PC-3 (cell line): ENCODE measurements at regions not wholly inside any gene's neighbourhood (a gene's known extent, or its start where the extent isn't known, plus 50 kb on each side); places are given as distances from the start of the nearest gene placed in this dataset.
"Not testable (repeated sequence)": the region's sequence is repeated elsewhere in the genome, so short reads cannot be mapped to it uniquely, and the experiment has no call there.

Experiments used
- ATAC-seq: fragments of 200-7000 bp; cut with Tn5 transposase; 2 replicates; pipeline ENCODE4 v1.9.1; 2020; ENCODE audit warnings: mild to moderate bottlenecking, moderate library complexity
- BruUV-seq: library from RNA; stranded (reverse); fragments of 400-500 nt; replicated peaks from 2 replicates; lab custom pipeline; 2021; lab: Mats Ljungman, UMichigan
- CTCF ChIA-PET: fragments of 300-600 bp; sonication (Branson Sonifier 250); formaldehyde crosslinking; loops from one replicate; lab custom pipeline; 2022; ENCODE audit warnings: antibody characterized with exemption; lab: Charles Lee
- POLR2A ChIA-PET: fragments of 300-600 bp; sonication (Branson Sonifier 250); formaldehyde crosslinking; loops from one replicate; lab custom pipeline; 2022; ENCODE audit warnings: antibody characterized with exemption; ENCODE audit not compliant: unreplicated experiment; lab: Charles Lee
- DNase-seq: peaks from one replicate; pipeline ENCODE4 v3.0.0-alpha.2; 2015
- H2AFZ ChIP-seq: fragments of 300-600 bp; sonication (generic); 2 replicates; pipeline ENCODE4 v1.6.0; 2016; ENCODE audit warnings: antibody characterized with exemption, low read length
- H3F3A ChIP-seq: fragments of 300-600 bp; sonication (generic); one replicate; pipeline ENCODE4 v1.6.0; 2017; ENCODE audit warnings: antibody characterized with exemption, low read length, control low read depth, mild to moderate bottlenecking; ENCODE audit not compliant: unreplicated experiment
- H3K27ac ChIP-seq: fragments of 300-600 bp; sonication (generic); 2 replicates; pipeline ENCODE4 v1.5.1; 2016; ENCODE audit warnings: mild to moderate bottlenecking, low read length
- H3K27me3 ChIP-seq: fragments of 300-600 bp; sonication (generic); 2 replicates; pipeline ENCODE4 v1.6.1; 2016; ENCODE audit warnings: low read length, mixed read lengths
- H3K36me3 ChIP-seq: fragments of 300-600 bp; sonication (generic); 2 replicates; pipeline ENCODE4 v1.6.1; 2016; ENCODE audit warnings: low read depth, mixed run types, low read length, mixed read lengths
- H3K4me1 ChIP-seq: fragments of 300-600 bp; sonication (generic); 2 replicates; pipeline ENCODE4 v1.5.1; 2016; ENCODE audit warnings: low read length; ENCODE audit not compliant: insufficient read depth
- H3K4me2 ChIP-seq: fragments of 300-600 bp; sonication (generic); 2 replicates; pipeline ENCODE4 v1.6.0; 2016; ENCODE audit warnings: low read length
- H3K4me3 ChIP-seq: fragments of 300-600 bp; sonication (generic); 2 replicates; pipeline ENCODE4 v1.5.1; 2016; ENCODE audit warnings: mild to moderate bottlenecking, low read length, mixed read lengths
- H3K79me2 ChIP-seq: fragments of 300-600 bp; sonication (generic); 2 replicates; pipeline ENCODE4 v1.6.1; 2017; ENCODE audit warnings: low read length, mixed read lengths
- H3K9ac ChIP-seq: fragments of 300-600 bp; sonication (generic); 2 replicates; pipeline ENCODE4 v1.6.0; 2016; ENCODE audit warnings: mild to moderate bottlenecking, low read length
- H3K9me2 ChIP-seq: fragments of 300-600 bp; sonication (generic); replicated peaks from 2 replicates; pipeline ENCODE4 v1.6.1; 2016; ENCODE audit warnings: mixed run types, low read length, mixed read lengths
- H3K9me3 ChIP-seq: fragments of 300-600 bp; sonication (generic); 2 replicates; pipeline ENCODE4 v1.6.1; 2016; ENCODE audit warnings: low read length, mixed read lengths
- H4K20me1 ChIP-seq: fragments of 300-600 bp; sonication (generic); 2 replicates; pipeline ENCODE4 v1.6.1; 2016; ENCODE audit warnings: low read length, mixed read lengths
- EZH2 ChIP-seq: fragments of 300-600 bp; sonication (generic); IDR thresholded peaks from one replicate; pipeline ENCODE4 v1.6.1; 2017; ENCODE audit warnings: antibody characterized with exemption, mild to moderate bottlenecking, low read length; ENCODE audit not compliant: unreplicated experiment
- EZH2phosphoT487 ChIP-seq: fragments of 300-600 bp; sonication (generic); IDR thresholded peaks from 2 replicates; pipeline ENCODE4 v1.6.1; 2018; ENCODE audit warnings: mild to moderate bottlenecking, antibody characterized with exemption, low read length, borderline replicate concordance
- intact Hi-C: fragments of 100-400 bp; cut with micrococcal nuclease; formaldehyde crosslinking; loops from 2 replicates; pipeline ENCODE4 v1.9.0; 2023
- TF ChIP-seq, protein P1 (sequence below): fragments of 300-600 bp; sonication (generic); conservative IDR thresholded peaks from 2 replicates; pipeline ENCODE4 v1.5.1; 2017; ENCODE audit warnings: antibody characterized with exemption, low read depth, mild to moderate bottlenecking, low read length

GRCh38 chr6:141463237-141463977 lies 669.3 kb upstream of the GJE1 start:
- H3K36me3 ChIP-seq, result no peaks in the 10 kb centered on the region
- H3K9ac ChIP-seq, result no peak overlapping the region
- H3K4me3 ChIP-seq, result no peak overlapping the region
- no peaks in the 10 kb centered on the region for H3K79me2 ChIP-seq
- H3K27ac ChIP-seq, result no peak overlapping the region
- ChIA-PET CTCF (no interaction called here), POLR2A (interaction anchor here (0.6 kb wide), 1 partner anchor 919 kb away, joined by 3 read pairs; no protein-coding TSS in a partner anchor)
- H2AFZ ChIP-seq, result no peak overlapping the region
- H3K9me2 ChIP-seq, result no peaks in the 10 kb centered on the region
- no peaks in the 10 kb centered on the region for H3F3A ChIP-seq
- BruUV-seq, result no TSS peak
- no peak overlapping the region for H3K4me2 ChIP-seq
- H3K4me1 ChIP-seq, result peaks cover 52% of the 10 kb centered on the region
- TF ChIP-seq EZH2 (no peak), EZH2phosphoT487 (no peak)
- TF ChIP-seq, protein P1, sequence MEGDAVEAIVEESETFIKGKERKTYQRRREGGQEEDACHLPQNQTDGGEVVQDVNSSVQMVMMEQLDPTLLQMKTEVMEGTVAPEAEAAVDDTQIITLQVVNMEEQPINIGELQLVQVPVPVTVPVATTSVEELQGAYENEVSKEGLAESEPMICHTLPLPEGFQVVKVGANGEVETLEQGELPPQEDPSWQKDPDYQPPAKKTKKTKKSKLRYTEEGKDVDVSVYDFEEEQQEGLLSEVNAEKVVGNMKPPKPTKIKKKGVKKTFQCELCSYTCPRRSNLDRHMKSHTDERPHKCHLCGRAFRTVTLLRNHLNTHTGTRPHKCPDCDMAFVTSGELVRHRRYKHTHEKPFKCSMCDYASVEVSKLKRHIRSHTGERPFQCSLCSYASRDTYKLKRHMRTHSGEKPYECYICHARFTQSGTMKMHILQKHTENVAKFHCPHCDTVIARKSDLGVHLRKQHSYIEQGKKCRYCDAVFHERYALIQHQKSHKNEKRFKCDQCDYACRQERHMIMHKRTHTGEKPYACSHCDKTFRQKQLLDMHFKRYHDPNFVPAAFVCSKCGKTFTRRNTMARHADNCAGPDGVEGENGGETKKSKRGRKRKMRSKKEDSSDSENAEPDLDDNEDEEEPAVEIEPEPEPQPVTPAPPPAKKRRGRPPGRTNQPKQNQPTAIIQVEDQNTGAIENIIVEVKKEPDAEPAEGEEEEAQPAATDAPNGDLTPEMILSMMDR, result no peak
- DNase-seq, result peak; percentile 10
- ATAC-seq, result no peak
- intact Hi-C loops, result no loop called here
- H3K27me3 ChIP-seq, result no peaks in the 10 kb centered on the region
- no peaks in the 10 kb centered on the region for H4K20me1 ChIP-seq
- no peaks in the 10 kb centered on the region for H3K9me3 ChIP-seq

- H3K27me3 ChIP-seq, result no peaks in the 10 kb centered on the region
- no peaks in the 10 kb centered on the region for H3K79me2 ChIP-seq
- ChIA-PET POLR2A (no interaction called here), CTCF (interaction anchor here (0.6 kb wide), 1 partner anchor 540 kb away, joined by 3 read pairs; no protein-coding TSS in a partner anchor)
- no peak overlapping the region for H3K4me3 ChIP-seq
- intact Hi-C loops, result loop anchor here (2.0 kb wide), 1 partner anchor 92 kb away; no protein-coding TSS in a partner anchor
- H3F3A ChIP-seq, result no peaks in the 10 kb centered on the region
- 0 out of 2 replicates have a peak overlapping the region, but pooled peaks have one; percentile 57 for H2AFZ ChIP-seq
- no peaks in the 10 kb centered on the region for H4K20me1 ChIP-seq
- peak; percentile 61 for DNase-seq
- H3K9ac ChIP-seq, result peak overlapping the region; percentile 33; the same call in 1 of the 2 replicates
- H3K9me3 ChIP-seq, result no peaks in the 10 kb centered on the region
- no TSS peak for BruUV-seq
- H3K4me1 ChIP-seq, result peaks cover 40% of the 10 kb centered on the region
- no peaks in the 10 kb centered on the region for H3K9me2 ChIP-seq
- H3K4me2 ChIP-seq, result peak overlapping the region; percentile 30
- no peak for TF ChIP-seq EZH2
- TF ChIP-seq EZH2phosphoT487, result no peak
- TF ChIP-seq, protein P1, result no peak
- peak overlapping the region; percentile 61 for H3K27ac ChIP-seq
- peak; percentile 88 for ATAC-seq
- H3K36me3 ChIP-seq, result no peaks in the 10 kb centered on the region
These were observed 671.8 kb upstream of the GJE1 start for GRCh38 chr6:141460743-141461484.

- H3F3A ChIP-seq, H3K9me2 ChIP-seq, H3K4me3 ChIP-seq, DNase-seq, POLR2A ChIA-PET, H3K36me3 ChIP-seq, H3K79me2 ChIP-seq, CTCF ChIA-PET, H3K9me3 ChIP-seq, H3K27me3 ChIP-seq, H4K20me1 ChIP-seq: not testable (repeated sequence)
- ATAC-seq, result peak; percentile 49
- intact Hi-C loops, result loop anchor here (2.0 kb wide), 1 partner anchor 93 kb away; no protein-coding TSS in a partner anchor
- Histone ChIP-seq H3K9ac (peak overlapping the region; percentile 33; the same call in 1 of the 2 replicates), H2AFZ (0 out of 2 replicates have a peak overlapping the region, but pooled peaks have one; percentile 57), H3K27ac (peak overlapping the region; percentile 61), H3K4me1 (peaks cover 40% of the 10 kb centered on the region), H3K4me2 (0 out of 2 replicates have a peak overlapping the region, but pooled peaks have one; percentile 30)
- TSS peak; percentile 29 for BruUV-seq
These were observed 672.5 kb upstream of the GJE1 start for GRCh38 chr6:141460245-141460644.

DNA sequence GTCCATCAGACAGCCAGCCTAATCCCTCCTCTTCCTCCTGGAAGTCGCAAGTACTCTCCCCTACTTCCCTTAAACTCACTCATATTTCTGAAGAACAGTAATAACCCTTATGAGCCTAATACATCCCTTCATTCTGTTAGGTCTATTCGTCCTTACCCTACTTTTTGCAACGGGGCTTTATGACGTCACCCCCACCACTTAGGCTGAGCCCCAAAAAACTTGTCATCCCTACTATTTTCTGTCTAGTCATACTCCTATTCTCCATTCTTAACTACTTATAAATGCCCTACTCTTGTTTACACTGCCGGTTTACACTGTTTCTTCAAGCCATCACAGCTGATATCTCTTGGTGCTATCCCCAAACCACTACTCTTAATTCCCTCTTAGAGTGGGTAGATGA lies 674.7 kb upstream of the GJE1 start:
- H3K27ac ChIP-seq, H3F3A ChIP-seq, DNase-seq, H3K4me3 ChIP-seq, H3K4me2 ChIP-seq, BruUV-seq, CTCF ChIA-PET, H4K20me1 ChIP-seq, H3K9ac ChIP-seq, H3K27me3 ChIP-seq, H3K36me3 ChIP-seq, H3K79me2 ChIP-seq, H3K9me3 ChIP-seq, ATAC-seq, POLR2A ChIA-PET, H3K9me2 ChIP-seq, H2AFZ ChIP-seq, intact Hi-C loops: not testable (repeated sequence)
- peaks cover 20% of the 10 kb centered on the region for H3K4me1 ChIP-seq
